ENCODE measurements at regions not wholly inside any gene's neighbourhood (a gene's known extent, or its start where the extent isn't known, plus 50 kb on each side); places are given as distances from the start of the nearest gene placed in this dataset.

DNA sequence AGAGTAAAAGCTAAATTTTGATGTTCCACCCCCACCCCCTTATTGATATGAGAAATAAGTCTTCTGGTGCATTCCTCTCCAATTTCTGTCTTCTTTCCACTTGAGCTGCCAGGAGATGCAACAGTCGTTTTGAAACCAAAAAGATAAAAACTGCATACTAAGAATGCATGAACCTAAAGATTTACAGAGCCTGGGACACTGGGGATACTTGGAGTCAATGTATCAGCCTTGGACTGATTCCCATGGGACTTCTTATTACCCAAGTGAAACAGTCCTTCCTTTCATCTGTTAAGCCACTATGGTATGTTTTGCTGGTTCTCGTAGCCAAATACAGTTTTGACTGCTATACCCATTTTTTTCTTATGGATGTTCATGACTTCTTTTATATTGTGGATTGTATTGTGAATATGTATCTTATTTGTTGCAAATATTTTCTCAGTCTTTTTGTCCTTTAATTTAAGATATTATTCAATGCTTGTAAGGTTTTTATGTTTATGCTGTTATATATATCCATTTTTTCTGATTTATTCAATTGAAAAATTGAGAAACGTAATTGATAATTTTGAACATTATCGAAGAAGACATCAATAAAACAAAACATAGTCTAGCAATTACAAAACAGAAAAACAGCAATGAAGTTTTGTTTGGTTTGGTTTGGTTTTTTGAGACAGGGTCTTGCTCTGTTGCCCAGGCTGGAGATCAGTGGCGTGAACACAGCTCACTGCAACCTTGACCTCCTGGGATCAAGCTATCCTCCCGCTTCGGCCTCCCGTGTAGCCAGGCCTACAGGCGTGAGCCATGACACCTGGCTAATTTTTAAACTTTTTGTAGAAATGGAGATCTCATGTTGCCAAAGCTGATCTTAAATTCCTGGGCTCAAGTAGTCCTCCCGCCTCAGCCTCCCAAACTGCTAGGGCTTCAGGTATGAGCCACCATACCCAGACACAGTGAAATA is 85.4 kb upstream of the ETV6 start:
- TF ChIP-seq CTCF (IDR thresholded peaks at IDR 0.05; ENCODE audit: poor library complexity) (no peak), EZH2phosphoT487 (IDR thresholded peaks at IDR 0.05; ENCODE audit: low read depth, severe bottlenecking, unreplicated experiment) (no peak)
